ENCODE measurements at regions not wholly inside any gene's neighbourhood (a gene's known extent, or its start where the extent isn't known, plus 50 kb on each side); places are given as distances from the start of the nearest gene placed in this dataset.
A peak's percentile ranks its signal among the peaks of the same experiment; 100 is the strongest.

DNA sequence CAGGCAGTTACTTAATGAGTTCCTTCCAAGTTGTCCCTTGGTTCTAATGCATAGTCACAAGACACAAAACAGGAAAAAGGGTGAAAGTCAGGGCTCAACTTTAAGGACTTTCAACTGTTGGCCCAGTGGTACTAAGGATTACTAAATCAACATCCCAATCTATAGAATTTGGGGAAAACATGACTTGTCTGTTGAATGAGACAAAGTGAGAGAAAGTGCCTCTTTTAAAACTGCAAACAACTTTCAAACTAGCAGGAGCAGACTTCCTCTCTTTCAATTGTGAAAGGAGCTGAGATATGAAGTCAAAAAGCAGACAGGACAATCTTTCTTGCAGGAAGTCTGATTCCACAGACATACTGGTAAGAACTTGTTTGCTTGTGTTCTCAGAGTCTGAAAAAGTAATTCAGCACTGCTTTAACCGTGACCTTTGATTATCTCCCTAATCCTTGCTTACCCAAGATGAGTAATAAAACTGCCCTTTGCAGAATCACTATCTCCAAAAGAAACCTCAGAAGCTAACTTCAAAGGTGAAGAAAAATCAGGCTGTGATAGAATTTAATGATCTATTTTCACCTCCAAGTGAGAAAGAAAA is 960.7 kb upstream of the RAG2 start:
- DNase-seq, result no peak

DNA sequence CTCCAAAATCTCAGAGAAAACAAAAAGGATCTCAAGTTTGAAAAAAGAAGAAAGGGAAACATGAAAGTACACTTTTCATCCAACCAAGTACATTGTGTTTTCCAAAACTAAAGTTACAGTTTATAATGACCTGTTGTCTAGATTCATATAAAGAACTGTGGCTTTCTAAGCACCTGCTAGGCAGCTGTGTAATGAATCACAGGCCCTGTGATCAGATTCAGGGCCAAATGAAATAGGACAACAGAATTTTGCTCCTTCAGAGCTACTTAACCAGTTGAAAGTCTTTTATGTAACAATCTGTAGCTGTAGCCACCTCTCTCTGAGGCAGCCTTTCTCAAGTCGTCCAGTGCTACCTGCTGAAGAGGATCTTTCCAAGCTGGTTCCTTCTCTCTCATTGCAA is 960.0 kb upstream of the RAG2 start:
- no peak for DNase-seq

DNA sequence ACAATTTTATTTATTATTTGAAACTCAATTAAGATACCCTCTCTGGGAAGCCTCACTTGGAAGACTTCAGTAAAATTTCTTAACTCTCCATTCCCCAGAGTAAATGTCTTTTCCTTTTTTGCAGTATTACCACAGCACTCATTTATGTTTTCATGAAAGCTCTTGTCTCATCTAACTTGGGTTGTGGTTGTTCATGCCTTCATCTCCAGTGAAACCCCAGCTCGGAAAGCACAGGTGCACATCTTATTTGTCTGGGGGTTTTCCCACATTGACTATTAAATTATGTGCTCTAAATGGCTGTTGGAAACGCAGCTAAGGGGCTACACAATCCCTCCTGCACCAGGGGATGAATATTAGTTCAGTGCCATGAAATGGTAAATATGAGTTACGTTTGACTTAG is 954.2 kb upstream of the RAG2 start:
- DNase-seq, result no peak

DNA sequence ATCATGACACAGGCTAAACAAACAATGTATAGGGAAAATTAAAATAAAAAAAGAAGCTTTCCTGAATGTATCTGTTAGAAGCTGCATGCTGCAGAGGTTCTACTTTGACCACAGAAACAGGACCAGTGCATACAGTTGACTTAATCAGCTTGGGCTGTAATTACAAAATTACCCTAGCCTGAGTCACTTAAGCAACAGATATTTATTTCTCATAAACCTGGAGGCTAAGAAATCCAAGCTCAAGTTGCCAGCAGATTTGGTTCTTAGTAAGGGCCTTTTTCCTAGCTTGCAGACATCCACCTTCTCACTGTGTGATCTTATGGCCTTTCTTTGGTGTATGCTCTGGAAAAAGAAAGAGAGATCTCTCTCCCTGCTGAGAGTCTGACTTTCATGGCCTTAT is 946.5 kb upstream of the RAG2 start:
- no peak for DNase-seq

DNA sequence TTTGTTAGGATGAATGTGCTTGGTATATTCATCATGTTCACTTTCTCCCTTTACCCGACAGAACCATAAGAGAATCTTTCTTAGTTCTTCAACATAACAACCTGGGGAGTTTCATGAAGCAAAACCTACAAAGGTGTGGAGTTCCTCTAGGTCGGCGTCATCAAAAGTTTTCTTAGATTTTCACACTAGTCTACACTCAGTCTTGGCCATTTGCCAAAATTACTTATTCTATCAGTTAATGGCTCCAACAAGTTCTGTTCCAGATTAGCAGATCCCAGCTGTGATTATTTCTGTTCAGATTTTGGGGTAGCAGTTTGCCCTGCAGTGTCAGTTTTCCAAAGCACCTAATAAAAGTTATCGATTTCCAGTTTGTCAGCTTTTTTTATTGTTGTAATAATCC is 935.8 kb upstream of the RAG2 start:
- no peak for DNase-seq

DNA sequence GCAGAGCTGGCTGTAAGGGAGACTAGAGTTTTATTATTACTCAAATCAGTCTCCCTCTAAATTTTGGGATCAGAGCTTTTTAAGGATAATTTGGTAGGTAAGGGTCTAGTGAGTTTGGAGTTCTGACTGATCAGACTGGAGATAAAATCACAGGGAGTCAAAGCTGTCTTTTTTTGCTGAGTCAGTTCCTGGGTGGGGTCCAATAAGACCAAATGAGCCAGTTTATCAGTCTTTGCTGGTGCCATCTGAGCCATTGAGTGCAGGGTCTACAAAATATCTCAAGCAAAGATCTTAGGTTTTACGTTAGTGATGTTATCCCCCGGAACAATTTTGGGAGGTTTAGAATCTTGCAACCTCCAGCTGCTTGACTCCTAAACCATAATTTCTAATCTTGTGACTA is 935.1 kb upstream of the RAG2 start:
- no peak for DNase-seq

DNA sequence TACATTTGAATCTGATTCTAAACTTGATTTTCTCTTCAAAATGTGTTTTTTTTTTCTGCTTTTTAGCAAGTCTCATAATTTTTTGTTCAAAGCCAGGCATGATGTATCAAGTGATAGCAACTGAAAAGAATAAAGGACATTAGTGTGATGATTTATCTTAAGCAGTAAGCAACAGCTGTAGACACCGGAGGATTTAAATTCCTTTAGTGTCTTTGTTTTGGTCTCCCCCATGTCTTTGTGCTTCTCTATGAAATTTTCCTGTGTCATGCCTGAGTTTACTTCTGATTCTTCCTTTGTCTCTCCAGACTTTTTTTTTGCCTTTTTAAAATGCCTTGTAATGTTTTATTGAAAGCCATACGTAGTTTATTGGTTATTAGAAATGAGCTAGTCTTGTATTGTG is 934.2 kb upstream of the RAG2 start:
- DNase-seq, result no peak

DNA sequence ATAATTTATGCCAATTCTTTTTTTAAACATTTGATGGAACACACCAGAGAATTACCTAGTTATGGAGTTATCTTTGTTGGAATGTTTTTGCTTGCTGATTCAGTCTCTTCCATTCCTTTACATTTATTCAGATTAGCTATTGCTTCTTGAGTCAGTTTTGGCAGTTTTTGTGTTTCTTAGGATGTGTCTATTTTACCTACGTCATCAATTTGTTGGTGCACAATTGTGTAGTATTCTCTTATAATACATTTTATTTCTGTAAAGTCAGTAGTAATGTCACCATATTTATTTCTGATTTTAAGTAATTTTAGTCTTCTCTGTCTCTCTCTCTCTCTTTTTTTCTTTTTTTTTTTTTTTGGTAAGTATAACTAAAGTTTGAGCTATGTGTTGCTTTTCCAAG is 929.5 kb upstream of the RAG2 start:
- no peak for DNase-seq

DNA sequence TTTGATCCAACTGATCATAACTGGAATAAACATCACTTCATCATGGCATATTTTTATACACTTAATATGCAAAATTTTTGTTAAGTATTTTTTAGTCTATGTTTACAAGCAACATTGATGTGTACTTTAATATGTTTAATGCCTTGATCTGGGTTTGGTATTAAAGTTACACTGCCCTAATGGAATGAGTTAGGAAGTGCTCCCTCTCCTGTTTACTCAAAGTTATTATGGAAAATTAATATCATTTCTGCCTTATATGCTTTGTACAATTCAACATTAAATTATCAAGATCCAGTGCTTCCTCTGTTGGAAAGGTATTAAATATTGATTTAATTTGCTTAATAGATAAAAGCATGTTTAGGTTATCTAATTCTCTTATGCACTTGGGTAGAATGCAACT is 927.3 kb upstream of the RAG2 start:
- no peak for DNase-seq

DNA sequence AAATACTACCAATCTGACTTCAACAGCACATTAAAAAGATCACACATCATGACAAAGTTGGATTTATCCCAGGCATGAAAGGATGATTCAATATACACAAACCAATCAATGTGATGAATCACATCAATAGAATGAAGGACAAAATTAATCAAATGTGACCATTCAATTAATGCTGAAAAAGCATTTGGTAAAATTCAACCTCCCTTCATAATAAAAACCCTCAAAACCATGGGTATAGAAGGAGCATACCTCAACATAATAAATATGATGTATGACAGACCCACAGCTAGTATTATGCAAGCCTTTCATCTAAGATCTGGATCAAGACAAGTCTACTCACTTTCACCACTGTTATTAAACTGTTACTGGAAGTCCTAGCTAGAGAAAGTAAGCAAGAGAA is 921.7 kb upstream of the RAG2 start:
- no peak for DNase-seq

DNA sequence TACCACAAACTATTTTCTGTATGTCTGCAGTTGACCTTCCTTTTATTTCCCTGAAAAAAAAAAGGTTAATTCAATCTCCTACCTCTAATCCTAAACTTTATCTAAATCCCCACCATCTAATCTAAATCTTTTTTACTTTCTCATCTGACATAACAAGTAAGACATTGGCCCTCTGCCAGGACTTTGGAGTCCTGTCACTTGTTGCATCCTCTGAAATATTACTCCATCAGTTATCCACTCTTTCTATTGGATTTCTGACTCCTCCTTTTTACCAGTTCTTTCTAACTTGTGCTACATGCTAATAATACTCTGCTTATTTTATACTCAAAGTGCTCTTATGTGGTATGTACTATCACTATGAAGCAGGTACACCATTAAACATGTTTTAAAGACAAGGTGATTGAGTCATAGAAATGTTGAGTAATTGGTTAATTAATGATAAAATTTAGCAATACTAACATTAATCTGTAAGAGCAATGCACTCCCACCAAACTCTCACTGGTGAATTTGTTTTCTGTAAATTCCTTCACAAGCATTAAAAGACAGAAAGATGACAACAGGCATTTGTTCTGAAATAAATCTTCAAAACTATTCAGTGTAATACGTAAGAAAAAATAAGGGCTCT is 914.2 kb upstream of the RAG2 start:
- DNase-seq, result no peak

DNA sequence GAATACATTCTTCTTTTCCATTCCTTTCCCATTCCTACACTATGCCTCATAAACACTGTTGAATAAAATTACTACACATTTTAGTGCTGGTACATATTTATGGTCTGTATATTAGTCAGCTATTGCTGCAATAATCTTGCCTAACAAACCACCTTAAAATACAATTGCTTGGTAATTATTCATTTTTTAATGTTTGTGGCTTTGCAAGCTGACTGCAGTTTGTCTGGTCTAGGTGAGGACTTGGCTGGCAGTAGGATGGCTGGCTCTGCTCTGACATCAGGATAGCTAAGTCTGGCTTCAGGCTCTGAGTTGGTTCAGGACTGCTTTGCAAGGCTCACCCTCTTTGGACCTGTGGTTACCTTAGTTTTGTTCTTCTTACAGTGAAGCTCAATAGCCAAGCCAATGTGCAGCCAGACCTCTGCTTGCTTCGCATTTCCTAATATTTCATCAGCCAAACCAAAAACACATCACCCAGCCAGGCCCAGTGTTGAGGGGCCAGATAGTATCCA is 913.4 kb upstream of the RAG2 start:
- DNase-seq, result no peak

DNA sequence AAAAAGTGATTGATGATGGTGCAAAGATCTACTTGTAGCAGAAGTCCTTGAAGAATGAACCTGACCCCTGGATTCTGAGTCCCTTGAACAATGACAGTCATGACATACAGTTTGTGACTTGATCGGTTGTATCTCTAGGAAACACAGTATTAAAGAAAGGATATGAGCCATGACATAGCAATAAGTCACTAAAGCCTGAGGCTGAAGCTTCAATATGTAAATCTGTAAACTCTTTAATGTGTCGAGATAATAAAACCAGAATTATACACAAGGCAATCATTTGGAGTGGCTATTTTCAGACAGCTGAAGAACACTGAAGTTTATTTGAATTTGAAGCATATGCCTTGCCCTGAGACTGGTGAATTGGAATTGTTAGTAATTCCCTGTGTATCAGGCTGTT is 911.5 kb upstream of the RAG2 start:
- no peak for DNase-seq

DNA sequence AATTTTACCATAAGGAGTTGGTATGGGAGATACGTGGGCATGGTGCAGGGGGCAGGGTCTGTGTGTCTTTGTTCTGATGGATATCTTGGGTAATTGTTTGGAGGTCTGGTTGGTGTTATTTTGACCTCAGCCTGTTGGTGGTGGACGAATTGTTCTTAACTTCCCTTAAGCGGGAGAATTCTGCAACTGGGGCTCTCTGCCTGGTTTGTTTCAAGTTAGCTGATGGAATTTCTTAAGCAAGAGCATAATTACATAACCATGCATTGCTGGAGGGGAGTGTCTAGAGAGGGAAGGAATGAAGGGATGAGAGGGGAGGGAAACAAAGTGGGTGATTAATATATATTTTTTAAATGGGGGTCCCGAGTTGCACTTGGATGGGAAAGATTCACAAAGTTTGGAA is 908.5 kb upstream of the RAG2 start:
- no peak for DNase-seq

DNA sequence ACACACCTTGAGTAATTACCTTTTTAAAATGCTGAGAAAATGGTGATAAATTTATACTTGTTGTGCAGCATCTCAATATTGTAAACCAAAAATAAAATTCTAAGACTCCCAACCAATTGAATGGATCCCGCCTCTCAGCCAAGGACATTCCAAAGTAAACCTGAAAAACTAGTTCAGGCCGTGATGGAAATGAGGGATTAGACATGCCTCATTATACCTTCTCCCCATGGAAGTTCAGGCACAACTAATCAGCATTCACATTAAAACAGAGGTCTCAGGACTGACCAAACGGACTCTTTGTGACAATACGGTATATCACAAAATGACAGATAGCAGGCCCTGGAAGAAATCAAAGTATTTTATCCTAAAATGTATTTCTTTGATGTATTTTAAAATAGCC is 907.4 kb upstream of the RAG2 start:
- DNase-seq, result no peak

DNA sequence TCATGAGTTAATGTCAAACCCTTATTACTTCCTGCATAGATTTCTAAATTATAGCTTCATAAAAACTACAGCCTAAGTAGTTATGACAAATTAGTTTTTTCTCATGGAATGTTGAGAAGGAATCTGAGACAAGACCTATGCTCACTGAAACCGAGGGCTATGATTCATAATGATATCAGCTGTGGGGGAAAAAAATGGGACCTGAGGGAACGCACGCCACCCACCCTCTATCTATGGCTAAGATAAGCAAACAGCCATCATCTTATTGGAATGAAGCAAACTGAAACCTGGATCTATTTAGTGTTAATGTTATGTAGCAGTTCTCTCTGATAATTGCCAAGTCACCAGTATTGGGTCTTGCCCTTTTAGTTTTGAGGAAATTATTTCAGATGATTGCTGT is 906.9 kb upstream of the RAG2 start:
- DNase-seq, result no peak

DNA sequence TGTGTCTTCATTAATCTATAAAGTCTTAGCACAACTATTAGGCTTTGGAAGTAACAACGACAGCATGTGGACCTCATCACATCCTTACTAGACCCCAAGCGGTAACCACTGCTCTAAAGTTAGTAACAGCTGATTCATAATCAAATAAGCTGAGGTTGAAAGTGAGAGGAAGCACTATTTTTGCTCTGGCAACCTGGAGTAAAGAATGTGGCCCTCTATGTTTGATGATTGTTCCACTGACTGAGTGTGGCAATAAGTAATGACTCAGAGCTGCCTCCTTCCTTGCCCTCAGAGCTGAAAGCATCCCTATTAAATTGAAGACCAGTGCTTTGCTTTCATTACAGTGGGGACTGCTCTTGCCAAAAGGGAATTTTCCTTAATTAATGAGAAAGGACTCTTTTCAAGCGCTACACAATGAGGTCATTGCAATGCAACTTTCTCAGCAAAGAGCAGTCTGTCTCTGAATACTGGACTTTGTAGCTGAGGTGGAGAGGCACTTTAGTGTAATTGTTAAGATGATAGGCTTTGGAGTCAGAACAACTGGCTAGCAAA is 906.1 kb upstream of the RAG2 start:
- DNase-seq, result peak; percentile 47

DNA sequence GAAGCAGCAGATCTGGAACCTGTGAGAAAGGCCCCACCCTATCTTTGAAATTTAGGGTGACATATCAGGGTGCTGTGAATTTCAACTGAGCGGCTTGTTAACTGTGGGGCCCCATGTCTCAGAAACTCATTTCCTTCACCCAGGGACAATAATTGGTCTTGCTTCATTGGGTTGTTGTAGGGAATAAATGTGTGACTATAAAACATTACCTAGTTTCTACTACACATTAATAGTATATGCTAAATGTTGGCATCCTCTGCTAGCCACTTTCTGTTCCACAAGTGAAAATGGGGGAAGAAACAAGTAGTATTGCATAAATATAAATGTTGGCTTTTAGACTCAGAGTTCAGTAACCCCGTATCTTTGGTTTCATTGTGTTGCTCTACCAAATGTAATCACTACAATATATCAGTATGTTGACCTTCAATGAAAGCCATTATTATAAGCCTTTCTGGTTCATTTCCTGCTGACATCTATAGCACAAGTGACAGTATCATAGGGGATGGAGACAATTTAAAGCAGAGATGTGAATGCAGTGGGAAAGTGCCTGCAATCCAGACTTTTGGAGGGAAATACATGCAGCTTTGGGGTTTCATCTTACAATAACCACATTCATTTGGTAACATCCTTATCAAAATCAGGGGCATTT is 905.5 kb upstream of the RAG2 start:
- DNase-seq, result no peak

DNA sequence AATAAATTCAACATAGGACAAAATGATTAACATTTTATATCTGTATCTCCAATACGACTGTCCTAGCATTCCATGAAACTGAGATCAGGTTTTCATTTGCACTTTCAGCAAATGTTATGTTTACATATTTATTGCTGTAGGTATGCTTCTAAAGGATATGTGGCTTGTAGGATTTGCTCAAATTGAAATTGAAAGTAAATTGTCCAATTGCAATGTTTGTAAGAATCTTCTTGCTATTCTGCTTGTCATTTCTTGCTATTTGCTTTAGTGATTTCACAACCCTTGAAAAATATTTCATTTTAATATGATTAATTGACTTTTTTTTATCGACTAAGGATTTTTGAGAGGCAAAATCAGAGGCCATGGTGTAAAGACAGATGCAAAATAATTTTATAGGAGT is 904.2 kb upstream of the RAG2 start:
- DNase-seq, result no peak

DNA sequence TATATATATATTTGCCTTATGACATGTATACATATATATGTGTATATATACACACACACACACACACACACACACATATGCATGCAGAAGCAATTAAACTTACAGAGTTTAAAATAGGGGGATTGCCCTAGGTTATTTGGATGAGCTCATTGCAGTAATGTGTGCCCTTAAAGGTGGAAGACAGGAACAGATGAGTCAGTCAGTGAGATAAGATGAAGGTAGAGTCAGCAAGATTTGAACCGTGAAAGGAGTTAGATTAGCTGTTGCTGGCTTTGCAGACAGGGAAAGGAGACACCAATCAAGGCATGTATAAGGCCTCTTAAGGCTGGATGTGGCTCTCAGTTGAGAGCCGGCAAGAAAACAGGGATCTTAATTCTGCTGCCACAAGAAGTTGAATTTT is 902.4 kb upstream of the RAG2 start:
- DNase-seq, result no peak

DNA sequence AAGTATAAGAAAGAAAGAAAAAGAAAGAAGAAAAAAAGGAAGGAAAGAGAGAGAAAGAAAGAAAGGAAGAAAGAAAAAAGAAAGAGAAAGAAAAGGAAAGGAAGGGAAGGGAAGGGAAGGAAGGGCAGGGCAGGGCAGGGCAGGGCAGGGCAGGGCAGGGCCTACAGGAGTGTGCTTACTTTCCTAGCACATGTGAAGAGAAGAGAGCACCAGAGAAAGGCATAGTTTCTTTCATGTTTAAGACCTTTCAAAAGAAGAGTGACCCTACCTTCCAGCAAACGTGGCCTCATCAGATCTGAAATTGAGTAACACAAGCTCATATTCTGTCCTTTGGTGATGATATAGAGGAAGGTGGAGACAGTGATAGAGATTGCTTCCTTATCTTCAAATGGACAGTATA is 899.3 kb upstream of the RAG2 start:
- no peak for DNase-seq

DNA sequence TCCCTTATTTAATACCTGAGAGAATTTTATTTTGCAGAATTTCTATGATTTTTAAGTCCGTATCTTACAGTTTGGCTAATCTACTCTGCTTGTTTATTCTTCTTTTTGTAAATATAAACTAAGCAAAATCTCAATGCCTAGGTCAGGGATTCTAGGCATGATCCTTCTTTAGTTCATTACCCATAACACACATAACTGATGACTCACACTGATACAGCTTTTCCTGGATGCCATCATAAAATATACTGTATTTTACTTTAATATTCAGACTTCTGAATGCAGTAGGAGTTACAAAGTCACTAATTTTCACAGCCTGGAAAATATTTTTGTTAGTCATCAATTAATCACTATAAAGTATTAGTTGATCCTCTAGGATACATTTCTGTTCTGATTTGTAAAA is 898.2 kb upstream of the RAG2 start:
- no peak for DNase-seq

DNA sequence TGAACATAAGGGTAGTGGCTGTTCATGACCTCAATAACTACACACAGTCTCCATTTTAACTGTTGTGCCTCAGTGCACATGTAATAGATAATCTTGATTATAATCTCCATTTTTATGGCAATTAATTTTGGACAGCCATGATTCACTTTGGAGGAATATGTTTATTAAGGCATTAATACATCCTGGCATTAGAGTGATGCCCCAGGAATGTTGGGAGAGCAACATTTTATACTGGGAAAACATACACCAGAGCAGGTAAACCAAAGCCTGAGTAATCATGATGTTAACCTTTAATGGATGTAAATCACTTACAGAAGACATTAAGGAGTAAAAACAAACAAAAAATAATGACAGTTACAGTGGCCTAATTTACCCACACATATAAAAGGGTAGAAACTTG is 886.3 kb upstream of the RAG2 start:
- DNase-seq, result no peak

DNA sequence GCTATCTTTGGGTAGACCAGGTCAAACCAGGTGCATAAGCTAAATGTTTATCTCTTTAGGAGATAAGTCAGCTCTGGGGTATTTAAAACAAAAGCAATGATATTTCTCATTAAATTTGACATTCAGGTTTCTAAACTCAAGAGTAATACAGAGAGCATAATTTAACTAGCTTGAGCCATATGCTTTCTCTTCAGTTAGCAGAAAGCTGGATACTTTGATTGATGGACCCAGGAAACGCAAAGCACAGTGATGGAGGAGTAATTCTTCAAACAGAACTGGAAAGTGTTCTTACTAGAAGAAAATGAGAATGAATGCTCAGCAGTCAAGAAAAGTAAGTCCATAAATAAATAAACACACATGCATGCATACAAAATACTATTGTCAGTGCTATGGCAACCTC is 885.7 kb upstream of the RAG2 start:
- DNase-seq, result no peak

DNA sequence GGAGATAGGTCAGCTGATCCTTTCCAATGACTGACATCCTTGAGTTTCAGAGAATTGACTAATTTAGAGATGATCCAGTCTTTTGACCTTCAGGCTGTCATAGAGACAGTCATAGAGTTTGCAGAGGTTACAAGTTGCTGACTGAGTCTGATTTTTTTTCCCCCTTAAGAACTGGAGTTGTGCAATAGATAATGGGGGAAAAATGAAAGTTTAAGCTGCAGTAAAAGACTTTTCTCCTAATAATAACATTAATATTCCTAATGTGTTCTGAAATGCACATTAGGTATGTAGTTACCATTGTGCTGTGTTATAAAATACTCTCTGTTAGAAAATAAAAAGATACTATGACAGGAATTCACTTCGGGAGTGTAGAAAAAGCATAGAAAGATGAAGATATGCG is 876.9 kb upstream of the RAG2 start:
- no peak for DNase-seq
